ENCODE measurements at regions not wholly inside any gene's neighbourhood (a gene's known extent, or its start where the extent isn't known, plus 50 kb on each side); places are given as distances from the start of the nearest gene placed in this dataset.

GRCh38 chr7:42475082-42475481, 238.1 kb upstream of the GLI3 start:
- TF ChIP-seq CTCF (IDR thresholded peaks at IDR 0.05; ENCODE audit: extremely low read depth in 1 of 2, insufficient read depth in 1 of 2, low read depth in 1 of 2, low read length in 2 of 2) (no peak), EZH2 (IDR thresholded peaks at IDR 0.05; ENCODE audit: borderline replicate concordance, low read depth, low read length, severe bottlenecking) (no peak), MYC (IDR thresholded peaks at IDR 0.05; ENCODE audit: low read depth, low read length) (no peak), JUN (IDR thresholded peaks at IDR 0.05; ENCODE audit: borderline replicate concordance, insufficient read depth, insufficient read length, low read depth) (no peak), GATA2 (IDR thresholded peaks at IDR 0.05; ENCODE audit: insufficient read depth, insufficient read length, low read depth, low read length) (no peak), FOS (IDR thresholded peaks at IDR 0.05; ENCODE audit: borderline replicate concordance, insufficient read depth, low read length) (no peak)
